K562 (cell line): ENCODE measurements at regions not wholly inside any gene's neighbourhood (a gene's known extent, or its start where the extent isn't known, plus 50 kb on each side); places are given as distances from the start of the nearest gene placed in this dataset.

Source experiments
- ATAC-seq: fragments of 200-7000 bp; cut with Tn5 transposase; 3 replicates; pipeline ENCODE4 v1.9.1; 2020; ENCODE audit warnings: moderate library complexity
- BruUV-seq: library from RNA; stranded (reverse); fragments of 400-500 nt; replicated peaks from 2 replicates; lab custom pipeline; 2021; lab: Mats Ljungman, UMichigan
- CTCF ChIA-PET: fragments of 300-600 bp; formaldehyde crosslinking; extraction: SDS; loops from one replicate; lab custom pipeline; 2021; ENCODE audit warnings: low intra/inter-chr PET ratio; lab: Yijun Ruan, JAX
- POLR2A ChIA-PET: fragments of 300-600, 350-650 bp; sonication (Branson Sonifier 250); formaldehyde crosslinking; extraction: SDS; loops from one replicate; lab custom pipeline; 2021; ENCODE audit warnings: antibody characterized with exemption, inconsistent platforms; lab: Yijun Ruan, JAX
- DNase-seq, 4 experiments: peaks; one replicate each; pipeline versions ENCODE4 v3.0.0 to v3.0.0-alpha.2; 2011 to 2018; ENCODE audit warnings: low spot score in 3 of 4, mixed read lengths in 3 of 4; ENCODE audit errors: extremely low read depth in 1 of 4
- FAIRE-seq: peaks from 2 replicates; lab custom pipeline; 2011; peaks lifted over from hg19 to GRCh38; lab: Jason Lieb, UNC
- H2AFZ ChIP-seq: 2 replicates; pipeline ENCODE4 v1.6.0; 2011; ENCODE audit warnings: low read depth, low read length, control low read depth, inconsistent platforms
- H3K27ac ChIP-seq: fragments of 200-600 bp; 3 replicates; pipeline ENCODE4 v1.8.0; 2011; ENCODE audit warnings: low read depth, mild to moderate bottlenecking, control low read depth, inconsistent platforms, low read length, moderate library complexity, mixed read lengths; ENCODE audit errors: extremely low read depth
- H3K27me3 ChIP-seq, 2 experiments: fragments of 300-600 bp in 1 of 2; 2 replicates in 1 of 2; 3 replicates in 1 of 2; pipeline versions ENCODE4 v1.6.0 to v1.8.0; 2011; ENCODE audit warnings: inconsistent platforms in 2 of 2, low read length in 2 of 2, mild to moderate bottlenecking in 1 of 2, mixed read lengths in 1 of 2, moderate library complexity in 1 of 2; ENCODE audit not compliant: control insufficient read depth in 2 of 2, insufficient read depth in 2 of 2
- H3K36me3 ChIP-seq: fragments of 300-600 bp; 3 replicates; pipeline ENCODE4 v1.8.0; 2011; ENCODE audit warnings: mild to moderate bottlenecking, low read length, inconsistent platforms; ENCODE audit not compliant: control insufficient read depth, insufficient read depth
- H3K4me1 ChIP-seq, 2 experiments: fragments of 200-600 bp in 1 of 2; replicated peaks in 1 of 2; 2 replicates in 1 of 2; 3 replicates in 1 of 2; pipeline versions ENCODE4 v1.5.1 to v1.8.0; 2011; ENCODE audit warnings: inconsistent platforms in 2 of 2, low read length in 2 of 2, mild to moderate bottlenecking in 1 of 2, mixed read lengths in 1 of 2, moderate library complexity in 1 of 2; ENCODE audit not compliant: control insufficient read depth in 2 of 2, insufficient read depth in 2 of 2
- H3K4me2 ChIP-seq: 2 replicates; pipeline ENCODE4 v1.6.1; 2011; ENCODE audit warnings: low read length, control low read depth, inconsistent platforms, mixed read lengths; ENCODE audit not compliant: insufficient read depth
- H3K4me3 ChIP-seq: fragments of 200-600 bp; sonication (generic), shearing (Covaris generic); 2 replicates; pipeline ENCODE4 v1.5.1; 2016; ENCODE audit warnings: control low read depth, inconsistent platforms
- H3K79me2 ChIP-seq: fragments of 200-600 bp; 3 replicates; pipeline ENCODE4 v1.8.0; 2011; ENCODE audit warnings: low read length, inconsistent platforms; ENCODE audit not compliant: control insufficient read depth, insufficient read depth
- H3K9ac ChIP-seq, 2 experiments: 2 replicates each; pipeline versions ENCODE4 v1.6.0 to v1.6.1; 2011; ENCODE audit warnings: low read depth in 2 of 2, low read length in 2 of 2, control low read depth in 1 of 2, inconsistent platforms in 1 of 2, mild to moderate bottlenecking in 1 of 2, mixed read lengths in 1 of 2; ENCODE audit not compliant: insufficient read depth in 1 of 2
- H3K9me1 ChIP-seq: one replicate; pipeline ENCODE4 v1.6.0; 2011; ENCODE audit warnings: inconsistent platforms, mild to moderate bottlenecking, low read length, moderate library complexity; ENCODE audit not compliant: control insufficient read depth, insufficient read depth
- H3K9me3 ChIP-seq: replicated peaks from 2 replicates; pipeline ENCODE4 v1.5.1; 2011; ENCODE audit warnings: low read depth, low read length, inconsistent platforms; ENCODE audit not compliant: control insufficient read depth, insufficient read depth
- H4K20me1 ChIP-seq: replicated peaks from 2 replicates; pipeline ENCODE4 v1.6.1; 2011; ENCODE audit warnings: low read length, inconsistent platforms, mixed read lengths; ENCODE audit not compliant: control insufficient read depth, insufficient read depth
- DEAF1 ChIP-seq: fragments of 450-650 bp; formaldehyde crosslinking; IDR thresholded peaks from 2 replicates; pipeline ENCODE4 v1.4.0; 2020; ENCODE audit warnings: mild to moderate bottlenecking, moderate library complexity
- DPF2 ChIP-seq: fragments of 450-650 bp; IDR thresholded peaks from 2 replicates; pipeline ENCODE4 v1.6.1; 2016
- E2F8 ChIP-seq: fragments of 450-650 bp; IDR thresholded peaks from 2 replicates; pipeline ENCODE4 v1.7.1; 2018; ENCODE audit warnings: mild to moderate bottlenecking, low read depth; ENCODE audit not compliant: partially characterized antibody
- HDAC3 ChIP-seq: fragments of 450-650 bp; IDR thresholded peaks from 2 replicates; pipeline ENCODE4 v1.6.1; 2018; ENCODE audit warnings: borderline replicate concordance, mild to moderate bottlenecking, moderate library complexity; ENCODE audit not compliant: partially characterized antibody
- POU5F1 ChIP-seq: fragments of 150-350 bp; IDR thresholded peaks from 2 replicates; pipeline ENCODE4 v1.6.1; 2014; ENCODE audit warnings: borderline replicate concordance, low read length, low read depth, mild to moderate bottlenecking; ENCODE audit not compliant: partially characterized antibody
- WGBS: fragments of 100-300 bp; shearing (Covaris generic); methylation state at CpG from one replicate; pipeline ENCODE4 v1.1.6; 2016; ENCODE audit warnings: low coverage, mixed read lengths; ENCODE audit not compliant: insufficient coverage; ENCODE audit errors: missing lambda C conversion rate; 5-methylcytosine and 5-hydroxymethylcytosine counted together
- in situ Hi-C: fragments of 300-500 bp; cut with MboI; formaldehyde crosslinking; loops from 4 replicates; pipeline ENCODE4 v1.15.0; 2018; ENCODE audit warnings: inconsistent platforms, mixed read lengths
- intact Hi-C: fragments of 100-400 bp; cut with micrococcal nuclease; formaldehyde crosslinking; loops from 2 replicates; pipeline ENCODE4 v1.14.2; 2022

DNA sequence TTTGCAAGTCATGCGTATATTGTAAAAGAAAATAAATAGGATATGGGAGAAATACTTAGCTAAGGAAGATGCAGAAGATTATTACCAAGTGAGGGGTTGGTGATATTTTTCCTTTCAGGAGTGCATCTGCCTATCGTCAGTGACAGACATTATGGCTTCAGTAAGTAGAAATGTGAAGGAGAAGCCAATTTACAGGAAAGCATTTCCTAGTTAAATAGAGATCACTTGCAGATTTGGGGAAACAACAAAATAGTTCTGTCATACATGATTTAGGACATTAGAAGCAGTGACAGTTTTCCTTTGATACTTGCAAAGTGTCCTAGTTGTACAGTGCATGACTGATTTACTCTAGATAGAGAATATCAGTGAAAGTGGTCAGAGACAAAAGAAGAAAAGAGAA, 747.8 kb upstream of the KLHL1 start:
- ChIA-PET CTCF (no interaction called here), POLR2A (no interaction called here)
- Histone ChIP-seq H3K4me2 (no peak overlapping the region), H4K20me1 (no peaks in the 10 kb centered on the region), H3K9ac (no peak overlapping the region), H3K79me2 (no peaks in the 10 kb centered on the region), H3K9me3 (no peaks in the 10 kb centered on the region), H2AFZ (no peak overlapping the region), H3K27ac (no peak overlapping the region), H3K27me3 (no peaks in the 10 kb centered on the region), H3K4me3 (no peak overlapping the region), H3K4me1 (no peaks in the 10 kb centered on the region), H3K9me1 (no peaks in the 10 kb centered on the region), H3K36me3 (no peaks in the 10 kb centered on the region)
- DNase-seq (no peak), ATAC-seq (no peak), FAIRE-seq (no peak)
- WGBS: 0% methylated on average over 2 of the region's 2 CpGs
- in situ Hi-C loops: no loop called here
- TF ChIP-seq DEAF1 (CRISPR knock-in tag) (no peak), DPF2 (no peak)
- intact Hi-C loops: no loop called here
- BruUV-seq: no TSS peak

- no peak for DNase-seq
- TF ChIP-seq HDAC3: no peak
- TF ChIP-seq POU5F1: no peak
- TF ChIP-seq E2F8: no peak
- TF ChIP-seq, all 486 proteins: peak for 0
- Histone ChIP-seq H3K36me3 (no peaks in the 10 kb centered on the region), H3K79me2 (no peaks in the 10 kb centered on the region), H2AFZ (no peak overlapping the region), H4K20me1 (no peaks in the 10 kb centered on the region), H3K4me3 (no peak overlapping the region), H3K9me1 (no peaks in the 10 kb centered on the region), H3K9ac (no peak overlapping the region), H3K9me3 (no peaks in the 10 kb centered on the region), H3K27ac (no peak overlapping the region), H3K4me2 (no peak overlapping the region), H3K4me1 (no peaks in the 10 kb centered on the region), H3K27me3 (no peaks in the 10 kb centered on the region)
- WGBS: 0% methylated on average over 4 of the region's 4 CpGs
- POLR2A ChIA-PET: no interaction called here
- intact Hi-C loops (no loop called here), in situ Hi-C loops (no loop called here)
- CTCF ChIA-PET: no interaction called here
- no TSS peak for BruUV-seq
- FAIRE-seq (no peak), ATAC-seq (no peak)
Measured at GRCh38 chr13:70849222-70849621, 741.0 kb upstream of the KLHL1 start.
